Progenitor cell of endocrine pancreas (in vitro differentiated cells): ENCODE measurements at regions not wholly inside any gene's neighbourhood (a gene's known extent, or its start where the extent isn't known, plus 50 kb on each side); places are given as distances from the start of the nearest gene placed in this dataset.

Source experiments
- DNase-seq: peaks from one replicate; pipeline ENCODE4 v3.0.0; 2021; ENCODE audit warnings: low spot score; ENCODE audit not compliant: unreplicated experiment
- H3K27ac Mint-ChIP-seq: 2 replicates; pipeline ENCODE4 v1.8.0; 2021; ENCODE audit warnings: mild to moderate bottlenecking, moderate library complexity, mixed read lengths
- H3K27me3 Mint-ChIP-seq: 2 replicates; pipeline ENCODE4 v1.8.0; 2021; ENCODE audit warnings: mixed read lengths
- H3K36me3 Mint-ChIP-seq: 2 replicates; pipeline ENCODE4 v1.8.0; 2022; ENCODE audit warnings: mixed read lengths; ENCODE audit not compliant: insufficient read depth
- H3K4me1 Mint-ChIP-seq: 2 replicates; pipeline ENCODE4 v1.8.0; 2021; ENCODE audit warnings: low read depth, mixed read lengths
- H3K4me3 Mint-ChIP-seq: 2 replicates; pipeline ENCODE4 v1.8.0; 2021; ENCODE audit warnings: low read depth, mild to moderate bottlenecking, moderate library complexity, mixed read lengths
- H3K9me3 Mint-ChIP-seq: 2 replicates; pipeline ENCODE4 v1.8.0; 2021; ENCODE audit warnings: low read depth, mixed read lengths
- CTCF ChIP-seq: fragments of 200-600 bp; sonication (generic); IDR thresholded peaks from one replicate; pipeline ENCODE4 v1.5.0; 2021; ENCODE audit warnings: antibody characterized with exemption, mild to moderate bottlenecking; ENCODE audit not compliant: unreplicated experiment

- no peak overlapping the region for H3K27ac Mint-ChIP-seq
- H3K9me3 Mint-ChIP-seq, result peaks cover 5% of the 10 kb centered on the region
- no peaks in the 10 kb centered on the region for H3K36me3 Mint-ChIP-seq
- TF ChIP-seq CTCF, result no peak
- no peak overlapping the region for H3K4me3 Mint-ChIP-seq
- no peaks in the 10 kb centered on the region for H3K27me3 Mint-ChIP-seq
- no peak for DNase-seq
- H3K4me1 Mint-ChIP-seq, result no peaks in the 10 kb centered on the region
These were observed 187.5 kb upstream of the ZBED5 start for GRCh38 chr11:11045156-11045930.

GRCh38 chr11:11044137-11044855, 186.4 kb upstream of the ZBED5 start:
- Mint-ChIP-seq H3K27ac (no peak overlapping the region), H3K27me3 (no peaks in the 10 kb centered on the region), H3K9me3 (no peaks in the 10 kb centered on the region), H3K4me1 (peaks cover 1% of the 10 kb centered on the region), H3K4me3 (no peak overlapping the region), H3K36me3 (no peaks in the 10 kb centered on the region)
- DNase-seq, result no peak
- TF ChIP-seq CTCF, result no peak

GRCh38 chr11:11043721-11044120, 185.9 kb upstream of the ZBED5 start:
- no peak for TF ChIP-seq CTCF
- no peaks in the 10 kb centered on the region for H3K36me3 Mint-ChIP-seq
- H3K27ac Mint-ChIP-seq, result no peak overlapping the region

GRCh38 chr11:11039208-11039965, 181.5 kb upstream of the ZBED5 start:
- H3K4me1 Mint-ChIP-seq, result peaks cover 15% of the 10 kb centered on the region
- no peaks in the 10 kb centered on the region for H3K9me3 Mint-ChIP-seq
- H3K4me3 Mint-ChIP-seq, result no peak overlapping the region
- peaks cover 2% of the 10 kb centered on the region for H3K27me3 Mint-ChIP-seq
- no peaks in the 10 kb centered on the region for H3K36me3 Mint-ChIP-seq
- TF ChIP-seq CTCF, result no peak
- H3K27ac Mint-ChIP-seq, result no peak overlapping the region
- DNase-seq, result no peak

More at GRCh38 chr11:11043721-11044120, 185.9 kb upstream of the ZBED5 start:
- DNase-seq, result no peak
- no peaks in the 10 kb centered on the region for H3K27me3 Mint-ChIP-seq
- no peak overlapping the region for H3K4me3 Mint-ChIP-seq
- peaks cover 7% of the 10 kb centered on the region for H3K4me1 Mint-ChIP-seq
- no peaks in the 10 kb centered on the region for H3K9me3 Mint-ChIP-seq

GRCh38 chr11:11038782-11039181, 180.9 kb upstream of the ZBED5 start:
- Mint-ChIP-seq H3K4me1 (peaks cover 15% of the 10 kb centered on the region), H3K27ac (no peak overlapping the region), H3K4me3 (no peak overlapping the region), H3K36me3 (no peaks in the 10 kb centered on the region), H3K27me3 (peaks cover 2% of the 10 kb centered on the region), H3K9me3 (no peaks in the 10 kb centered on the region)
- TF ChIP-seq CTCF, result no peak
- no peak for DNase-seq
